ENCODE measurements at regions not wholly inside any gene's neighbourhood (a gene's known extent, or its start where the extent isn't known, plus 50 kb on each side); places are given as distances from the start of the nearest gene placed in this dataset.

GRCh38 chr16:65825191-65825856 is 541.2 kb upstream of the CDH5 start:
- TF ChIP-seq CTCF (IDR thresholded peaks at IDR 0.05; ENCODE audit: insufficient read depth, low read depth, low read length) = no peak
- ChIA-PET CTCF (interaction anchor here (0.8 kb wide), 1 partner anchor 8 kb away, joined by 3 read pairs; no protein-coding TSS in a partner anchor), POLR2A (no interaction called here)
- DNase-seq (ENCODE audit: low read depth) = no peak
- H3K4me3 ChIP-seq (ENCODE audit: low read depth, low read length) = no peak overlapping the region
- no peaks in the 10 kb centered on the region for H3K36me3 ChIP-seq (ENCODE audit: control insufficient read depth, insufficient read depth, low read length)
- peaks cover 2% of the 10 kb centered on the region for H3K27me3 ChIP-seq (ENCODE audit: control insufficient read depth, insufficient read depth, low read length)

GRCh38 chr16:65822148-65822547 is 544.3 kb upstream of the CDH5 start:
- ChIA-PET POLR2A (no interaction called here), CTCF (interaction anchor here (0.6 kb wide), 1 partner anchor 242 kb away, joined by 3 read pairs; no protein-coding TSS in a partner anchor)
- no peak for TF ChIP-seq CTCF (IDR thresholded peaks at IDR 0.05; ENCODE audit: insufficient read depth, low read depth, low read length)

GRCh38 chr16:65819136-65819898 is 547.2 kb upstream of the CDH5 start:
- ChIA-PET CTCF (interaction anchor here (1.0 kb wide), 1 partner anchor 10 kb away, joined by 5 read pairs; no protein-coding TSS in a partner anchor), POLR2A (no interaction called here)
- H3K4me3 ChIP-seq (ENCODE audit: low read depth, low read length) = no peak overlapping the region
- DNase-seq (ENCODE audit: low read depth) = no peak
- H3K36me3 ChIP-seq (ENCODE audit: control insufficient read depth, insufficient read depth, low read length) = no peaks in the 10 kb centered on the region
- TF ChIP-seq CTCF (IDR thresholded peaks at IDR 0.05; ENCODE audit: insufficient read depth, low read depth, low read length) = no peak
- H3K27me3 ChIP-seq (ENCODE audit: control insufficient read depth, insufficient read depth, low read length) = peaks cover 4% of the 10 kb centered on the region

More at GRCh38 chr16:65822148-65822547, 544.3 kb upstream of the CDH5 start:
- no peaks in the 10 kb centered on the region for H3K36me3 ChIP-seq (ENCODE audit: control insufficient read depth, insufficient read depth, low read length)
- no peak overlapping the region for H3K4me3 ChIP-seq (ENCODE audit: low read depth, low read length)
- no peak for DNase-seq (ENCODE audit: low read depth)
- H3K27me3 ChIP-seq (ENCODE audit: control insufficient read depth, insufficient read depth, low read length) = peaks cover 4% of the 10 kb centered on the region

GRCh38 chr16:65817799-65818198 is 548.7 kb upstream of the CDH5 start:
- POLR2A ChIA-PET = no interaction called here

More at GRCh38 chr16:65817799-65818198, 548.7 kb upstream of the CDH5 start:
- DNase-seq (ENCODE audit: low read depth) = no peak
- Histone ChIP-seq H3K36me3 (ENCODE audit: control insufficient read depth, insufficient read depth, low read length) (no peaks in the 10 kb centered on the region), H3K4me3 (ENCODE audit: low read depth, low read length) (no peak overlapping the region), H3K27me3 (ENCODE audit: control insufficient read depth, insufficient read depth, low read length) (peaks cover 5% of the 10 kb centered on the region)
- CTCF ChIA-PET = no interaction called here
- TF ChIP-seq CTCF (IDR thresholded peaks at IDR 0.05; ENCODE audit: insufficient read depth, low read depth, low read length) = no peak
